GM19240 (cell line): ENCODE measurements at regions not wholly inside any gene's neighbourhood (a gene's known extent, or its start where the extent isn't known, plus 50 kb on each side); places are given as distances from the start of the nearest gene placed in this dataset.

Experiments
- DNase-seq: peaks from one replicate; pipeline ENCODE4 v3.0.0; 2011; ENCODE audit warnings: low spot score; ENCODE audit not compliant: insufficient read length

GRCh38 chr5:135235551-135236227, 163.3 kb downstream of the MACROH2A1 start:
- DNase-seq: no peak

- DNase-seq: no peak
Measured at GRCh38 chr5:135234666-135235401, 164.2 kb downstream of the MACROH2A1 start.

- DNase-seq: no peak
Measured at GRCh38 chr5:135234242-135234641, 164.8 kb downstream of the MACROH2A1 start.

- no peak for DNase-seq
Measured at GRCh38 chr5:135233477-135233876, 165.6 kb downstream of the MACROH2A1 start.

DNA sequence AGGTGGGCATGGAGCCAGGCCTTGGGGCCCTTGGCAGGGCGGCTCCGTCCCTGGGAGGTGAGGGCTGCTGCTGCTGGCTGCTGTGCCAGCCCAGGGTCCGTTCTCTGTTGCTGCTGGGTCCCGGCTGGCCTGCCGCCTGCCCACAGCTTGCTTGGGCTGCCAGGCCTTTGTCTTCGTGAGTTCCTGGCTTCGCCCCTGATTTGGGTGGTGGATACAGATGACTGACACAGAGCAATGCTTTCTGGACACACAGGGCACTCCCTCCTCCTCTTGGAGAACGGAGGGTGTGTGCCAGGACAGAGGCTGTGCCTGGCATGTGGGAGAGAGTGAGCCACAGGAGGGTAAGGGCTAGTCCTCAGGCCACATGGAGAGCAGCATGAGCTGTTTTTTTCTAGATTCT, 166.1 kb downstream of the MACROH2A1 start:
- DNase-seq: no peak

- no peak for DNase-seq
Measured at GRCh38 chr5:135231289-135231688, 167.7 kb downstream of the MACROH2A1 start.

DNA sequence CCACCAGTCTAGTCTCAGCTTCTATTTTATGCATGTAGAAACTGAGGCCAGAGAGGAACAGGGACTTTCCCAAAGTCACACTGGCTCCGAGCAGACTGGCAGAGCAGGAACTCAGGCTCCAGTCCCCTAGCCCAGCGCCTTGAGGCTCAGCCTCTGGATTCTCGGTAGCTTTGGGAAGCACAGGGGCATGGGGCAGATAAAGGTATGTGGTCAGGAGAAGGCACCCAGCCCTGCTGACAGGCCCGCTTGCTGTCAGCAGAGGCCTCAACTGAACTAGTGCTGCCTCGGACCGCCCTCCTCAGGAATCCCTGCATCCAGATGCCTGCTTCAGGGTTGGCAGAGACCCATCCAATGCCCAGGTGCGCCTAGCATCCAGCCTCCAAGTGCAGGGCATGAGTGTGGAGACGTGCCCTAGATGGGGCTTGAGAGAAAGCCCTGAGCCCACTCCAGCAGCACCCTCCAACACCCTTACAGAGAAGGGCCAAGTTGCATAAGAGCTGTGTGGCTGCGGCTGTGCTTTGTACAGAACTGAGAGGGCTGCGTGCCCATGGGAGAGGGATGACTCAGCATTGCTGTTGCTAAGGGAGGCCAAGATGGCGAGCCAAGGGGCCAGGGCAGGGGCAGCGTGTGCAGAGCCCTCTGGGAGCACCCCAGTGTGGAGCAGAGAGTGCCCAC, 168.6 kb downstream of the MACROH2A1 start:
- no peak for DNase-seq

- DNase-seq: no peak
Measured at GRCh38 chr5:135229679-135230132, 169.3 kb downstream of the MACROH2A1 start.

DNA sequence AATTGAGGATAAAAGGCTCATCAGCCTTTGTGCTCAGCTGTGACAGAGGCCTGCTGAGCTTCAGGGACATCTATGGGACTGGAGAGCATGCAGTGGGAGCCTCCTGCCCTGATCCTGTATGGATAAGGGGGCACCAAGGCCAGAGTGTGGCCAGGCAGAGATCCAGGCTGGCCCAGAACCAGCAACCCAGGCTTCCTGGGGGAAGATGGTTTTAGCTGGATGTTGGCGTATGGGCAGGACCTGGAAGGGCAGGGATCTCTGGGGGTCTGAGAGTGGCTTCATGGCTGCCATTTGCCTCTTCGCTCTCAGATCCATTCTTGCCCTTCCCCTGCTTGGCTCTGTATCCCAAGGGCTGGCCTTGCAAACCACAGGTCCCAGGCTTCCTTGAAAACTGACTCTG, 169.9 kb downstream of the MACROH2A1 start:
- DNase-seq: no peak

DNA sequence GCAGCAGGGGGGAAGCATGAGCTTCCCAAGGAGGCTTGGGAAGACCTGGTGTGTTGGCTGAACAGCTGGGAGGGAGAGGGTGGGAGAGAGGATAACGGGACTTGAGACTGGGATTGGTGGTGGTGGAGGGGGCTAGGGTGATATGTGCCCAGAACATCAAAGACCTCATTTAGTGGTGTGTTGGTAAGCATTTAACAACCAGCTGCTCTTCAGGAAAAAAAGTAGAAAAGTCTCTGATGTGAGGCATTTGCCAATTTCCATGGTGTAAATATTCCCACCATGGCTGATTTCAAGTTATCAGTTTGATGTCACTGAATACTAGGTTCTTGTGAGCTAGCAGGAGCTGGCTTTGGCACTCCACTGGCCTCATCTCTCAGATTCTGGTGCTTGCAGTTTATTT, 170.8 kb downstream of the MACROH2A1 start:
- no peak for DNase-seq

- no peak for DNase-seq
Measured at GRCh38 chr5:135227064-135228022, 171.7 kb downstream of the MACROH2A1 start.

- no peak for DNase-seq
Measured at GRCh38 chr5:135225856-135226560, 173.0 kb downstream of the MACROH2A1 start.

GRCh38 chr5:135223891-135224625, 175.0 kb downstream of the MACROH2A1 start:
- no peak for DNase-seq

- DNase-seq: no peak
Measured at GRCh38 chr5:135223404-135223803, 175.6 kb downstream of the MACROH2A1 start.

DNA sequence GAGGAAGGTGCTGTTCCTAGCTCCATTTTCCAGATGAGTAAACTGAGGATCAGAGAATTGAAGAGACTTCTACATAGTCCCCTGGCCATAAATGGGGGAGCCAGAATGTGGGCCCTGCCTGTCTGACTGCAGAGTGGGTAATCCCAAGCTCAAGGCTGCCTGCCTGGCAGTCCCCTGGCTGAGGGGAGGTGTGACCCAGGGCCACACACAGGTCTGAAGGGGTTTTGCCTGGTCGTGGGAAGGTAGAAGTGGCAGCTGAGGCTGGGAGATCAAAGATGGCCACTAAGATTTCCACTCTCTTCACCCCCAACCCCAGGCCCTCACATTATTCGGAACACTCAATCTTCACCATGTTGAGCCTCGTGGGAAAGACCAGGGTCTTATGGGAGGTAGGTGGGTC, 176.3 kb downstream of the MACROH2A1 start:
- no peak for DNase-seq

DNA sequence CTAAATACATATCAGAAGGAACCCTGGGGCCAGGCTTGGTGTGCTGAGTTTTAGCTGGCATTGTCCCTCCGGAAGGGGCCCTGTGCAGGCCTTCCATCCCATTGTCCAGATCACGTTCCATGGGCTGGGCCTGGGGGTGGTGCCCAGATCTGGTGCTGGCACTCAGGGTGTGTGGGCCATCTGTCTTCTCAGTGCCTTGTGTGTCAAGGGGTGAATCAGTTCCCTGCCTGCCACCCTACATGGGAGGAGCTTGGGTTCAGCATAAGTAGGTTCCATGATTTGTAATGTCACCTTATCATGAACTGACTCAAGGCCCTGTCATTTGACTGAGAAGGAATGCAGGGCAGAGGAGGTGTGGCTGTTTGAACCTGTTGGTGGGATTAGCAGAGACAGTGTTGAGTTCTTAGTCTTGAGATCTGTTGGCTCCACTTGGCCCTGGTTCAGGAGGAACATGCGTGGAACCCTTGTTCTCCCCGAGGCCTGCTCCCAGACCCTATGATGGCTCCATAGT, 176.8 kb downstream of the MACROH2A1 start:
- DNase-seq: no peak

DNA sequence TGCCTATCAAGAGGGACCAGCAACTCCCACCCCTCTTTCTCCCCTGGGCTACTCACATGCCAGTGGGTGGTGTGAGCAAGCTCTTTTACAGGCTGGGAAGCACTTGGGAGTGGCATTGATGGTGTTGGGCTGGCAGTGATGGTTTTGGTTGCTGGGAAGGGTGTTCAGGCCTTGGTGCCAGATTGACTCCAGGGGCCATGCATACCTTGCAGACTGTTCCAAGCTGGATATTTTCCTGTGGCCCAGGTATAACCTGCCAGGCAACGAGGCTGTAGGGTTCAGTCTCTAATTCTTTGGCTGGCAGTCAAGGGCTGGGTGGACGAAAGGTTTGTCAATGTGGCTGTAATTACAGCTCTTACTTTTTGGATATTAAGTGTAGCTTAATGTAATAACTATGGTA, 177.3 kb downstream of the MACROH2A1 start:
- no peak for DNase-seq

DNA sequence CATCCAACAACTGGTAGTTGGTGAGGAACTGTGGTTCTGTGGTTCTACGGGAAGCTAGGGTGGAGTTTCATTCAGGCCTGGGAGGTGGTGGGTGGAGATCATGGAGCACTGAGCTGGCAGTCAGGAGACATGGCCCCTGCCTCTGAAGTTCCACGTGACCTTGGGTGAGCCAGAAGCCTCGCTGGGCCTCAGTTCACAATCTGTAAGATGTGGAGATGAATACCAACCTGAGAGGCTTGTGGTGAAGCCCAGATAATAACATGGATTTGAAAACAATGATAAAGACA, 177.9 kb downstream of the MACROH2A1 start:
- no peak for DNase-seq

GRCh38 chr5:135220394-135221186, 178.4 kb downstream of the MACROH2A1 start:
- DNase-seq: no peak
